GM12878 (cell line): ENCODE measurements at regions not wholly inside any gene's neighbourhood (a gene's known extent, or its start where the extent isn't known, plus 50 kb on each side); places are given as distances from the start of the nearest gene placed in this dataset.

Experiments
- ATAC-seq: fragments of 200-7000 bp; cut with Tn5 transposase; 3 replicates; pipeline ENCODE4 v1.9.1; 2020; ENCODE audit warnings: mild to moderate bottlenecking, moderate library complexity
- BruUV-seq: library from RNA; stranded (reverse); fragments of 400-500 nt; replicated peaks from 2 replicates; lab custom pipeline; 2021; lab: Mats Ljungman, UMichigan
- CTCF ChIA-PET: fragments of 300-600 bp; sonication (Branson Sonifier 250); formaldehyde crosslinking; extraction: SDS; loops from one replicate; lab custom pipeline; 2021; ENCODE audit warnings: inconsistent platforms; lab: Yijun Ruan, JAX
- POLR2A ChIA-PET: fragments of 350-600 bp; formaldehyde crosslinking; extraction: SDS; loops from one replicate; lab custom pipeline; 2021; ENCODE audit warnings: inconsistent platforms; lab: Charles Lee
- RAD21 ChIA-PET: fragments of 300-600 bp; sonication (Branson Sonifier 250); formaldehyde crosslinking; loops from one replicate; lab custom pipeline; 2023; ENCODE audit warnings: antibody characterized with exemption; ENCODE audit not compliant: unreplicated experiment; lab: Charles Lee
- SMC1A ChIA-PET: fragments of 300-600 bp; sonication (Branson Sonifier 250); formaldehyde crosslinking; loops from one replicate; lab custom pipeline; 2023; ENCODE audit not compliant: unreplicated experiment, uncharacterized antibody; lab: Charles Lee
- DNase-seq: peaks from one replicate; pipeline ENCODE4 v3.0.0-alpha.2; 2011; ENCODE audit warnings: low read depth, low spot score
- FAIRE-seq: peaks from 3 replicates; lab custom pipeline; 2011; peaks lifted over from hg19 to GRCh38; lab: Jason Lieb, UNC
- H2AFZ ChIP-seq: 2 replicates; pipeline ENCODE4 v1.6.0; 2011; ENCODE audit warnings: low read depth, low read length, control low read depth; ENCODE audit not compliant: control insufficient read depth
- H3K27ac ChIP-seq: 2 replicates; pipeline ENCODE4 v1.5.1; 2011; ENCODE audit warnings: control low read depth; ENCODE audit not compliant: control insufficient read depth, insufficient read depth
- H3K27me3 ChIP-seq, 2 experiments: replicated peaks in 1 of 2; 2 replicates each; pipeline versions ENCODE4 v1.6.0 to v1.6.1; 2011; ENCODE audit warnings: low read length in 1 of 2; ENCODE audit not compliant: control insufficient read depth in 2 of 2, insufficient read depth in 2 of 2
- H3K36me3 ChIP-seq, 2 experiments: 2 replicates each; pipeline ENCODE4 v1.5.1; 2011; ENCODE audit warnings: low read length in 1 of 2; ENCODE audit not compliant: control insufficient read depth in 2 of 2, insufficient read depth in 2 of 2
- H3K4me1 ChIP-seq: 2 replicates; pipeline ENCODE4 v1.6.1; 2011; ENCODE audit warnings: mild to moderate bottlenecking, low read length, moderate library complexity, mixed read lengths; ENCODE audit not compliant: control insufficient read depth, insufficient read depth
- H3K4me2 ChIP-seq: 2 replicates; pipeline ENCODE4 v1.6.0; 2011; ENCODE audit warnings: control low read depth; ENCODE audit not compliant: control insufficient read depth, insufficient read depth
- H3K4me3 ChIP-seq: fragments of 200-600 bp; sonication (generic); 2 replicates; pipeline ENCODE4 v1.5.1; 2016
- H3K79me2 ChIP-seq: 2 replicates; pipeline ENCODE4 v1.6.0; 2011; ENCODE audit warnings: low read length; ENCODE audit not compliant: control insufficient read depth, insufficient read depth
- H3K9ac ChIP-seq: 2 replicates; pipeline ENCODE4 v1.8.0; 2011; ENCODE audit warnings: low read length, control low read depth, mixed read lengths; ENCODE audit not compliant: control insufficient read depth, insufficient read depth
- H3K9me3 ChIP-seq: replicated peaks from 3 replicates; pipeline ENCODE4 v1.5.1; 2011; ENCODE audit warnings: mild to moderate bottlenecking, low read length; ENCODE audit not compliant: control insufficient read depth, insufficient read depth
- H4K20me1 ChIP-seq: 2 replicates; pipeline ENCODE4 v1.6.0; 2011; ENCODE audit not compliant: control insufficient read depth, insufficient read depth
- BACH1 ChIP-seq: fragments of 450-650 bp; IDR thresholded peaks from 2 replicates; pipeline ENCODE4 v1.6.1; 2017; ENCODE audit warnings: mild to moderate bottlenecking, borderline replicate concordance
- IRF4 ChIP-seq: IDR thresholded peaks from 2 replicates; pipeline ENCODE4 v1.6.1; 2011; ENCODE audit warnings: low read depth, low read length
- RUNX3 ChIP-seq: IDR thresholded peaks from 2 replicates; pipeline ENCODE4 v1.6.1; 2012; ENCODE audit warnings: low read length, inconsistent platforms
- SMAD5 ChIP-seq: IDR thresholded peaks from 2 replicates; pipeline ENCODE4 v1.6.1; 2016; ENCODE audit warnings: antibody characterized with exemption, low read depth
- SRF ChIP-seq, 2 experiments: IDR thresholded peaks; 2 replicates each; pipeline ENCODE4 v1.6.1; 2011; ENCODE audit warnings: low read depth in 2 of 2, low read length in 2 of 2, mild to moderate bottlenecking in 1 of 2, moderate library complexity in 1 of 2
- TCF12 ChIP-seq: IDR thresholded peaks from 2 replicates; pipeline ENCODE4 v1.6.1; 2011; ENCODE audit warnings: low read depth, mild to moderate bottlenecking, low read length
- TCF3 ChIP-seq: IDR thresholded peaks from 2 replicates; pipeline ENCODE4 v1.6.1; 2012; ENCODE audit warnings: low read depth, mild to moderate bottlenecking, low read length, borderline replicate concordance; ENCODE audit not compliant: insufficient read depth
- ZNF622 ChIP-seq: fragments of 450-650 bp; IDR thresholded peaks from 2 replicates; pipeline ENCODE4 v1.6.1; 2017; ENCODE audit warnings: mild to moderate bottlenecking, inconsistent platforms
- WGBS: methylation state at CpG from one replicate; pipeline ENCODE4 v1.1.6; 2016; ENCODE audit warnings: low lambda C conversion rate; ENCODE audit not compliant: insufficient replicate concordance, insufficient coverage; ENCODE audit errors: missing lambda C conversion rate; 5-methylcytosine and 5-hydroxymethylcytosine counted together
- in situ Hi-C: fragments of 300-500 bp; cut with MboI; formaldehyde crosslinking; loops from 9 replicates; pipeline ENCODE4 v1.14.3; 2018; ENCODE audit warnings: mixed read lengths
- intact Hi-C: fragments of 100-400 bp; cut with micrococcal nuclease; formaldehyde crosslinking; loops from one replicate; pipeline ENCODE4 v1.14.2; 2022; ENCODE audit not compliant: unreplicated experiment
- TF ChIP-seq, protein P1 (sequence below): fragments of 450-650 bp; IDR thresholded peaks from 2 replicates; pipeline ENCODE4 v1.6.1; 2017; ENCODE audit warnings: borderline replicate concordance
- TF ChIP-seq, protein P2 (sequence below): IDR thresholded peaks from 2 replicates; pipeline ENCODE4 v1.6.1; 2012; ENCODE audit warnings: low read length, inconsistent platforms
- TF ChIP-seq, protein P3 (sequence below), 3 experiments: IDR thresholded peaks in 2 of 3; conservative IDR thresholded peaks in 1 of 3; 2 replicates each; pipeline ENCODE4 v1.5.1; 2011; ENCODE audit warnings: low read depth in 3 of 3, low read length in 3 of 3, mild to moderate bottlenecking in 3 of 3, control low read depth in 2 of 3, moderate library complexity in 2 of 3, inconsistent platforms in 1 of 3, mixed read lengths in 1 of 3; ENCODE audit not compliant: control insufficient read depth in 2 of 3, insufficient read depth in 1 of 3; ENCODE audit errors: extremely low read depth in 1 of 3
- TF ChIP-seq, protein P4 (sequence below): fragments of 450-650 bp; IDR thresholded peaks from 2 replicates; pipeline ENCODE4 v1.6.1; 2018; ENCODE audit warnings: mild to moderate bottlenecking, low read depth, moderate library complexity; ENCODE audit not compliant: partially characterized antibody
- TF ChIP-seq, protein P5 (sequence below): IDR thresholded peaks from 2 replicates; pipeline ENCODE4 v1.6.1; 2011; ENCODE audit warnings: low read depth, mild to moderate bottlenecking, low read length, moderate library complexity, borderline replicate concordance; ENCODE audit errors: extremely low read depth
- TF ChIP-seq, protein P6 (sequence below): fragments of 450-650 bp; IDR thresholded peaks from 2 replicates; pipeline ENCODE4 v1.6.1; 2014; ENCODE audit warnings: mild to moderate bottlenecking

DNA sequence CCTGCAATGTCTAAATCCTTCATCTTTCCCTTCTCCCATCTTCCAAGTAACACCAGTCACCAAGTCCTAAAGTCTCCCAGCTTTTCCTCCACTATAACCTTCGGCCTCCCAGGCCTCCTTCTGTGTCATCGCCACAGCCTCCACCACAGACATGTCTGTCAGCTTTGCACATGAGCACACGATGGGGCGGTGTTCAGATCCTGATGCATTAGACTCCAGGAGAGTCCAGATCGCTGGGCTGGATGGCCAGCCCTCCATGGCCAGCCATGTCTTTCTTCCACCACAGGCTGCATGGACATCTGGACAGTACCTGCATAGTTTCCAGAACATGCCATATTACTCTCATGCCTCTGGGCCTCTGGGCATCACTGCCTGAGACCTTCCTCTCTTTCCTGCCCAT is 974.2 kb upstream of the ZNF722 start:
- WGBS = 9% methylated on average over 5 of the region's 5 CpGs
- ChIA-PET CTCF (no interaction called here), RAD21 (no interaction called here), SMC1A (no interaction called here), POLR2A (no interaction called here)
- H3K4me2 ChIP-seq = no peak overlapping the region
- H3K27me3 ChIP-seq = no peaks in the 10 kb centered on the region
- H3K4me1 ChIP-seq = no peaks in the 10 kb centered on the region
- FAIRE-seq (no peak), DNase-seq (no peak), ATAC-seq (no peak)
- no peaks in the 10 kb centered on the region for H3K36me3 ChIP-seq
- no peaks in the 10 kb centered on the region for H4K20me1 ChIP-seq
- no TSS peak for BruUV-seq
- no peak overlapping the region for H3K27ac ChIP-seq
- in situ Hi-C loops (no loop called here), intact Hi-C loops (no loop called here)
- H3K79me2 ChIP-seq = no peaks in the 10 kb centered on the region
- no peak overlapping the region for H2AFZ ChIP-seq
- H3K9me3 ChIP-seq = no peaks in the 10 kb centered on the region; the same call in 2 of the 3 replicates
- H3K4me3 ChIP-seq = no peak overlapping the region
- H3K9ac ChIP-seq = no peak overlapping the region
- TF ChIP-seq, protein P1, sequence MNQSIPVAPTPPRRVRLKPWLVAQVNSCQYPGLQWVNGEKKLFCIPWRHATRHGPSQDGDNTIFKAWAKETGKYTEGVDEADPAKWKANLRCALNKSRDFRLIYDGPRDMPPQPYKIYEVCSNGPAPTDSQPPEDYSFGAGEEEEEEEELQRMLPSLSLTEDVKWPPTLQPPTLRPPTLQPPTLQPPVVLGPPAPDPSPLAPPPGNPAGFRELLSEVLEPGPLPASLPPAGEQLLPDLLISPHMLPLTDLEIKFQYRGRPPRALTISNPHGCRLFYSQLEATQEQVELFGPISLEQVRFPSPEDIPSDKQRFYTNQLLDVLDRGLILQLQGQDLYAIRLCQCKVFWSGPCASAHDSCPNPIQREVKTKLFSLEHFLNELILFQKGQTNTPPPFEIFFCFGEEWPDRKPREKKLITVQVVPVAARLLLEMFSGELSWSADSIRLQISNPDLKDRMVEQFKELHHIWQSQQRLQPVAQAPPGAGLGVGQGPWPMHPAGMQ = no peak
- TF ChIP-seq, protein P2, sequence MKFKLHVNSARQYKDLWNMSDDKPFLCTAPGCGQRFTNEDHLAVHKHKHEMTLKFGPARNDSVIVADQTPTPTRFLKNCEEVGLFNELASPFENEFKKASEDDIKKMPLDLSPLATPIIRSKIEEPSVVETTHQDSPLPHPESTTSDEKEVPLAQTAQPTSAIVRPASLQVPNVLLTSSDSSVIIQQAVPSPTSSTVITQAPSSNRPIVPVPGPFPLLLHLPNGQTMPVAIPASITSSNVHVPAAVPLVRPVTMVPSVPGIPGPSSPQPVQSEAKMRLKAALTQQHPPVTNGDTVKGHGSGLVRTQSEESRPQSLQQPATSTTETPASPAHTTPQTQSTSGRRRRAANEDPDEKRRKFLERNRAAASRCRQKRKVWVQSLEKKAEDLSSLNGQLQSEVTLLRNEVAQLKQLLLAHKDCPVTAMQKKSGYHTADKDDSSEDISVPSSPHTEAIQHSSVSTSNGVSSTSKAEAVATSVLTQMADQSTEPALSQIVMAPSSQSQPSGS = no peak
- TF ChIP-seq, protein P3, sequence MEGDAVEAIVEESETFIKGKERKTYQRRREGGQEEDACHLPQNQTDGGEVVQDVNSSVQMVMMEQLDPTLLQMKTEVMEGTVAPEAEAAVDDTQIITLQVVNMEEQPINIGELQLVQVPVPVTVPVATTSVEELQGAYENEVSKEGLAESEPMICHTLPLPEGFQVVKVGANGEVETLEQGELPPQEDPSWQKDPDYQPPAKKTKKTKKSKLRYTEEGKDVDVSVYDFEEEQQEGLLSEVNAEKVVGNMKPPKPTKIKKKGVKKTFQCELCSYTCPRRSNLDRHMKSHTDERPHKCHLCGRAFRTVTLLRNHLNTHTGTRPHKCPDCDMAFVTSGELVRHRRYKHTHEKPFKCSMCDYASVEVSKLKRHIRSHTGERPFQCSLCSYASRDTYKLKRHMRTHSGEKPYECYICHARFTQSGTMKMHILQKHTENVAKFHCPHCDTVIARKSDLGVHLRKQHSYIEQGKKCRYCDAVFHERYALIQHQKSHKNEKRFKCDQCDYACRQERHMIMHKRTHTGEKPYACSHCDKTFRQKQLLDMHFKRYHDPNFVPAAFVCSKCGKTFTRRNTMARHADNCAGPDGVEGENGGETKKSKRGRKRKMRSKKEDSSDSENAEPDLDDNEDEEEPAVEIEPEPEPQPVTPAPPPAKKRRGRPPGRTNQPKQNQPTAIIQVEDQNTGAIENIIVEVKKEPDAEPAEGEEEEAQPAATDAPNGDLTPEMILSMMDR (IDR thresholded peaks at IDR 0.05 in 2 of 3, conservative IDR thresholded peaks at IDR 0.05 in 1 of 3; ENCODE audit: control insufficient read depth in 2 of 3, extremely low read depth in 1 of 3, insufficient read depth in 1 of 3, low read depth in 3 of 3, low read length in 3 of 3) = no peak
- TF ChIP-seq, protein P4, sequence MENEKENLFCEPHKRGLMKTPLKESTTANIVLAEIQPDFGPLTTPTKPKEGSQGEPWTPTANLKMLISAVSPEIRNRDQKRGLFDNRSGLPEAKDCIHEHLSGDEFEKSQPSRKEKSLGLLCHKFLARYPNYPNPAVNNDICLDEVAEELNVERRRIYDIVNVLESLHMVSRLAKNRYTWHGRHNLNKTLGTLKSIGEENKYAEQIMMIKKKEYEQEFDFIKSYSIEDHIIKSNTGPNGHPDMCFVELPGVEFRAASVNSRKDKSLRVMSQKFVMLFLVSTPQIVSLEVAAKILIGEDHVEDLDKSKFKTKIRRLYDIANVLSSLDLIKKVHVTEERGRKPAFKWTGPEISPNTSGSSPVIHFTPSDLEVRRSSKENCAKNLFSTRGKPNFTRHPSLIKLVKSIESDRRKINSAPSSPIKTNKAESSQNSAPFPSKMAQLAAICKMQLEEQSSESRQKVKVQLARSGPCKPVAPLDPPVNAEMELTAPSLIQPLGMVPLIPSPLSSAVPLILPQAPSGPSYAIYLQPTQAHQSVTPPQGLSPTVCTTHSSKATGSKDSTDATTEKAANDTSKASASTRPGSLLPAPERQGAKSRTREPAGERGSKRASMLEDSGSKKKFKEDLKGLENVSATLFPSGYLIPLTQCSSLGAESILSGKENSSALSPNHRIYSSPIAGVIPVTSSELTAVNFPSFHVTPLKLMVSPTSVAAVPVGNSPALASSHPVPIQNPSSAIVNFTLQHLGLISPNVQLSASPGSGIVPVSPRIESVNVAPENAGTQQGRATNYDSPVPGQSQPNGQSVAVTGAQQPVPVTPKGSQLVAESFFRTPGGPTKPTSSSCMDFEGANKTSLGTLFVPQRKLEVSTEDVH = no peak
- no peak for TF ChIP-seq BACH1
- TF ChIP-seq TCF3 = no peak
- TF ChIP-seq ZNF622 = no peak
- TF ChIP-seq RUNX3 = no peak
- no peak for TF ChIP-seq SRF (IDR thresholded peaks at IDR 0.05; ENCODE audit: low read depth in 2 of 2, low read length in 2 of 2)
- no peak for TF ChIP-seq SMAD5
- TF ChIP-seq IRF4 = no peak
- no peak for TF ChIP-seq TCF12
- TF ChIP-seq, protein P5, sequence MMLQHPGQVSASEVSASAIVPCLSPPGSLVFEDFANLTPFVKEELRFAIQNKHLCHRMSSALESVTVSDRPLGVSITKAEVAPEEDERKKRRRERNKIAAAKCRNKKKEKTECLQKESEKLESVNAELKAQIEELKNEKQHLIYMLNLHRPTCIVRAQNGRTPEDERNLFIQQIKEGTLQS = no peak
- TF ChIP-seq, protein P6, sequence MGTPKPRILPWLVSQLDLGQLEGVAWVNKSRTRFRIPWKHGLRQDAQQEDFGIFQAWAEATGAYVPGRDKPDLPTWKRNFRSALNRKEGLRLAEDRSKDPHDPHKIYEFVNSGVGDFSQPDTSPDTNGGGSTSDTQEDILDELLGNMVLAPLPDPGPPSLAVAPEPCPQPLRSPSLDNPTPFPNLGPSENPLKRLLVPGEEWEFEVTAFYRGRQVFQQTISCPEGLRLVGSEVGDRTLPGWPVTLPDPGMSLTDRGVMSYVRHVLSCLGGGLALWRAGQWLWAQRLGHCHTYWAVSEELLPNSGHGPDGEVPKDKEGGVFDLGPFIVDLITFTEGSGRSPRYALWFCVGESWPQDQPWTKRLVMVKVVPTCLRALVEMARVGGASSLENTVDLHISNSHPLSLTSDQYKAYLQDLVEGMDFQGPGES = no peak
